IPS-20b (cell line): ENCODE measurements at regions not wholly inside any gene's neighbourhood (a gene's known extent, or its start where the extent isn't known, plus 50 kb on each side); places are given as distances from the start of the nearest gene placed in this dataset.

Source experiments
- H3K27ac ChIP-seq: one replicate; pipeline ENCODE4 v1.5.1; 2013; ENCODE audit warnings: low read length
- H3K27me3 ChIP-seq: 2 replicates; pipeline ENCODE4 v1.6.1; 2013; ENCODE audit warnings: mild to moderate bottlenecking, low read length, inconsistent platforms; ENCODE audit not compliant: insufficient read depth
- H3K36me3 ChIP-seq: 2 replicates; pipeline ENCODE4 v1.6.1; 2013; ENCODE audit warnings: low read depth, mild to moderate bottlenecking, inconsistent platforms, low read length, moderate library complexity; ENCODE audit not compliant: insufficient read depth
- H3K4me1 ChIP-seq: 2 replicates; pipeline ENCODE4 v1.6.1; 2013; ENCODE audit warnings: mild to moderate bottlenecking, control low read depth, inconsistent platforms, low read length, moderate library complexity; ENCODE audit not compliant: insufficient read depth
- H3K4me3 ChIP-seq: 2 replicates; pipeline ENCODE4 v1.5.1; 2013; ENCODE audit warnings: mild to moderate bottlenecking, low read length, inconsistent platforms
- H3K9ac ChIP-seq: 2 replicates; pipeline ENCODE4 v1.6.1; 2013; ENCODE audit warnings: low read depth, mild to moderate bottlenecking, inconsistent platforms, low read length, moderate library complexity
- H3K9me3 ChIP-seq: 2 replicates; pipeline ENCODE4 v1.6.1; 2013; ENCODE audit warnings: mild to moderate bottlenecking, low read depth, low read length, inconsistent platforms; ENCODE audit not compliant: insufficient read depth

- Histone ChIP-seq H3K9ac (no peak overlapping the region), H3K27ac (no peak overlapping the region), H3K27me3 (no peaks in the 10 kb centered on the region), H3K4me1 (0 out of 2 replicates have a peak, but pooled peaks cover 4% of the 10 kb centered on the region), H3K9me3 (no peaks in the 10 kb centered on the region), H3K36me3 (no peaks in the 10 kb centered on the region), H3K4me3 (no peak overlapping the region)
Observed at GRCh38 chr6:139580592-139581484, 206.4 kb upstream of the CITED2 start.

DNA sequence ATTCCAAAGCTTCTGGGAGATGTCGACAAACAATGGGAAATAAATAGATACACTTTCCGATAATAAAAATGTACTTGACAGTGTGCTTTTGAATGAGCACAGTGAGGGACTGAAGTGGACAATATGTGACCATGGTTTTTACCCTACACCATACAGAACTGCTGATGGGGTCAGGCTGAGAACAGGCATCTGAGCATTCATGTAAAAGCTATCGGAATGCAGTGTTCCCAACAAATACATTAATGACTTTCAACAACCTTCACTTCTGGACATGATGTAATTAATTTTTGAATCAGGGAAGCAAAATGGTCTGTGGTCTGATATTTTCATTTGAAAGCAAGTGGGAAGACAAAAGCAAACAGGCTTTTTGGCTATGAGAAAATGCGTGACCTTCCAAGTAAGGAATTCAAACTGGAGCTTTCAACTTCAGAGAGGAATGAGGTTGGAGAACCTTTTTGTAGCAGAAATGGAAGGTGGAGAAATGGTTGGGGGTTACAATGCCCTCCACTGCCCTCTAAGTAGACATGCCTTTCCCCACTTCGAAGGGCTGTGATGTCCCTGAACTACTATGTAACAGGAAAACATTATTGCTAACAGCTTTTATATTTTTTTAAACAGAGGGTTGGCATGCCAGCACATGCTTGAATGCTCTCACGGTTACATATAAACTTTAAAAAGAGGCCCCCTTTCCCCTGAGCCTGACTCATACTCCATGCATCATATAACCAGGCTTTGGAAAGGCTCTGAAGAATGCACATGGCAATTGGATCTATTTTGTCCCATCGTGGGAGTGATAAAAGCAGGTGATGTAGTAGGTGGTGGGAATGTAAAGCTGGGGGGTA is 203.5 kb upstream of the CITED2 start:
- Histone ChIP-seq H3K4me1 (0 out of 2 replicates have a peak, but pooled peaks cover 4% of the 10 kb centered on the region), H3K36me3 (no peaks in the 10 kb centered on the region), H3K27me3 (no peaks in the 10 kb centered on the region), H3K9ac (no peak overlapping the region), H3K9me3 (no peaks in the 10 kb centered on the region), H3K4me3 (no peak overlapping the region), H3K27ac (no peak overlapping the region)

GRCh38 chr6:139577124-139577762 is 202.8 kb upstream of the CITED2 start:
- no peak overlapping the region for H3K9ac ChIP-seq
- no peaks in the 10 kb centered on the region for H3K27me3 ChIP-seq
- H3K27ac ChIP-seq, result no peak overlapping the region
- H3K4me1 ChIP-seq, result 0 out of 2 replicates have a peak, but pooled peaks cover 4% of the 10 kb centered on the region
- H3K9me3 ChIP-seq, result no peaks in the 10 kb centered on the region
- no peaks in the 10 kb centered on the region for H3K36me3 ChIP-seq
- no peak overlapping the region for H3K4me3 ChIP-seq

DNA sequence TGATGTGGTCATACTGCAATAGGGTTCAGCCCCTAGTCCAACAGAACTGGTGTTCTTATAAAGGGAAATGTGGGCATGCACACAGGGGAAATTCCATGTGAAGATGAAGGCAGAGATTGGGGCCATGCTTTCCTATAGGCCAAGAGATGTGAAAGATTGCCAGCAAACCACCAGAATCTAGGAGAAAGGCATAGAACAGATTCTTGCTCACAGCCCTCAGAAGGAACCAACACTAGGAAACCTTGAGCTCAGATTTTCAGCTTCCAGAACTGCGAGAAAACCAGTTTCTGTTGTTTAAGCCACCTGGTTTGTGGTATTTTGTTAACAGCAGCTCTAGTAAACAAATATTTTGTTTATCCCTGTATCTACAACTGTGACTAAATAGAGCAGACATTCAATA is 197.6 kb upstream of the CITED2 start:
- Histone ChIP-seq H3K9ac (no peak overlapping the region), H3K36me3 (no peaks in the 10 kb centered on the region), H3K27ac (no peak overlapping the region), H3K4me3 (no peak overlapping the region), H3K27me3 (no peaks in the 10 kb centered on the region), H3K9me3 (no peaks in the 10 kb centered on the region), H3K4me1 (no peaks in the 10 kb centered on the region)

- no peaks in the 10 kb centered on the region for H3K9me3 ChIP-seq
- no peak overlapping the region for H3K4me3 ChIP-seq
- no peaks in the 10 kb centered on the region for H3K4me1 ChIP-seq
- no peak overlapping the region for H3K9ac ChIP-seq
- H3K36me3 ChIP-seq, result no peaks in the 10 kb centered on the region
- no peaks in the 10 kb centered on the region for H3K27me3 ChIP-seq
- H3K27ac ChIP-seq, result no peak overlapping the region
Observed at GRCh38 chr6:139570166-139570565, 195.7 kb upstream of the CITED2 start.

DNA sequence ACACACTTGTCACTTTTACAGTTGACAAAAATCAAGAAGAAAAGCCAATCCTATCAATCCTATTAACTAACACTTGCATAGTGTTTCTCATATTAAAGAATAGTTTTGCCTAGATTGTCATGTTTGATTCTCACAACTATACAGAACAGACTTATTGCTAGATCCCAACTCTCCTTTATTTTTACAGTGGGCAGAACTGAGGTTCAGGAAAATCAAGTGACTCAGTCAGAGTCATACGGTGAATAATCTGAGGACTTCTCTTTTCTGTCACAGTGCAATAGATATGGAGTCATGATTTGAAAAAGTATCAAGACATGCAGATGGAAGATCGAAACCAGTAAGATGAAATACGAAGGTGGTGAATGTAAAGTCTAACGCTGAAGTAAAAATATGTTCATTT is 195.1 kb upstream of the CITED2 start:
- Histone ChIP-seq H3K4me3 (no peak overlapping the region), H3K9ac (no peak overlapping the region), H3K4me1 (no peaks in the 10 kb centered on the region), H3K27ac (no peak overlapping the region), H3K36me3 (no peaks in the 10 kb centered on the region), H3K9me3 (no peaks in the 10 kb centered on the region), H3K27me3 (no peaks in the 10 kb centered on the region)

- no peak overlapping the region for H3K27ac ChIP-seq
- H3K27me3 ChIP-seq, result no peaks in the 10 kb centered on the region
- no peaks in the 10 kb centered on the region for H3K9me3 ChIP-seq
- H3K9ac ChIP-seq, result no peak overlapping the region
- no peaks in the 10 kb centered on the region for H3K36me3 ChIP-seq
- H3K4me3 ChIP-seq, result no peak overlapping the region
- H3K4me1 ChIP-seq, result no peaks in the 10 kb centered on the region
Observed at GRCh38 chr6:139568956-139569538, 194.6 kb upstream of the CITED2 start.

GRCh38 chr6:139568151-139568955 is 193.9 kb upstream of the CITED2 start:
- Histone ChIP-seq H3K4me1 (no peaks in the 10 kb centered on the region), H3K9ac (no peak overlapping the region), H3K9me3 (no peaks in the 10 kb centered on the region), H3K36me3 (no peaks in the 10 kb centered on the region), H3K4me3 (no peak overlapping the region), H3K27ac (no peak overlapping the region), H3K27me3 (no peaks in the 10 kb centered on the region)

- Histone ChIP-seq H3K27me3 (no peaks in the 10 kb centered on the region), H3K9ac (no peak overlapping the region), H3K4me1 (no peaks in the 10 kb centered on the region), H3K36me3 (no peaks in the 10 kb centered on the region), H3K4me3 (no peak overlapping the region), H3K27ac (no peak overlapping the region), H3K9me3 (no peaks in the 10 kb centered on the region)
Observed at GRCh38 chr6:139567095-139567494, 192.6 kb upstream of the CITED2 start.

DNA sequence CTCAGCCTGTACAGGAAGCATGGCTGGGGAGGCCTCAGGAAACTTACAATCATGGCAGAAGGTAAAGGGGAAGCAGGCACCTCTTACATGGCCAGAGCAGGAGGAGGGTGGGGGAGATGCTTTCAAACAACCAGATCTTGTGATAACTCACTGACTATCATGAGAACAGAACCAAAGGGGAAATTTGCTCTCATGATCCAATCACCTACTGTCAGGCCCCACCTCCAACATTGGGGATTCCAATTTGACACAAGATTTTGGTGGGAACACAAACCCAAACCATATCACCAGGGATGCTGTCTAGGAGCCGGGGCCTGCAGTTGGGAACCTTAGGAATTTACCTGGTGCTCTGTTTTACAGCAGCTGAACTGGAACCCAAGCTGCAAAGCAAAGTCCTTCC is 191.1 kb upstream of the CITED2 start:
- H3K4me3 ChIP-seq, result no peak overlapping the region
- H3K36me3 ChIP-seq, result no peaks in the 10 kb centered on the region
- H3K9me3 ChIP-seq, result no peaks in the 10 kb centered on the region
- H3K4me1 ChIP-seq, result no peaks in the 10 kb centered on the region
- H3K9ac ChIP-seq, result no peak overlapping the region
- H3K27ac ChIP-seq, result no peak overlapping the region
- no peaks in the 10 kb centered on the region for H3K27me3 ChIP-seq

GRCh38 chr6:139557547-139557946 is 183.1 kb upstream of the CITED2 start:
- Histone ChIP-seq H3K9me3 (no peaks in the 10 kb centered on the region), H3K4me1 (no peaks in the 10 kb centered on the region), H3K9ac (no peak overlapping the region), H3K36me3 (no peaks in the 10 kb centered on the region), H3K27ac (no peak overlapping the region), H3K4me3 (no peak overlapping the region), H3K27me3 (no peaks in the 10 kb centered on the region)
